Fibroblast of skin of scalp (primary cell): ENCODE measurements at regions not wholly inside any gene's neighbourhood (a gene's known extent, or its start where the extent isn't known, plus 50 kb on each side); places are given as distances from the start of the nearest gene placed in this dataset.
A peak's percentile ranks its signal among the peaks of the same experiment; 100 is the strongest.

Source experiments
- DNase-seq: peaks from one replicate; pipeline ENCODE4 v3.0.0-alpha.2; 2013

GRCh38 chr13:75042807-75043206 is 439.2 kb downstream of the TBC1D4 start:
- no peak for DNase-seq

DNA sequence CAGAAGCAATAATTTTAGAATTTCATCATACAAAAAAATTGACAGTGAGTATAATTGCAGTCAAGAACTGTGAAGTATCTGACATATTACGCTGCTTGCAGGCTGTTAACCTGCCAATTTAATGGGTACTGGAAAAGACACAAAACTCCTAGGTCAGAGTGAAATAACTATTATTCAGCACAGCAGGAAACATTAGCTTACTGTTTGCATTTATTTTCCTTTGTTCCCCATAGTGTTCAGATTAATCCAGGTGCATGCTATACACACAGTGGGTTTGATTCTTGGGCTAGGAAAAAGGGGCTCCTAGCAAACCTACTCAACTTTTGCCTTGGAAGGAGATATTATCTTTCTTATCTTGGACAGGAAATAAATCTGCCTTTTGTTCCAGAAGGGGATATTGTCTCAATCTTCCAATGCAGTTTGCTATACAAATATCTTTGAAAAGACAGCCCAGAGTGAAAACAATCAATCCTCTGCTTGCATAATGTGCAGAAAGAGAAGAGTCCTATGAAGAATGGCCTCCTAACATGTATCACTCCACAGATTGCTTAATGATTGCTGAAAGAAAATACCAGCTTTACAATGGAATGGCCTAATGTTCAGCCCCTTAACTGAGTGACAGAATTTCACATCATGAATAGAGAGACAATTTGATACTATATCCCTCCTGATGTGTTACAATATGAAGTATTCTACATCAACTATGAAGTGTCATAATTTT is 443.4 kb downstream of the TBC1D4 start:
- DNase-seq: no peak

DNA sequence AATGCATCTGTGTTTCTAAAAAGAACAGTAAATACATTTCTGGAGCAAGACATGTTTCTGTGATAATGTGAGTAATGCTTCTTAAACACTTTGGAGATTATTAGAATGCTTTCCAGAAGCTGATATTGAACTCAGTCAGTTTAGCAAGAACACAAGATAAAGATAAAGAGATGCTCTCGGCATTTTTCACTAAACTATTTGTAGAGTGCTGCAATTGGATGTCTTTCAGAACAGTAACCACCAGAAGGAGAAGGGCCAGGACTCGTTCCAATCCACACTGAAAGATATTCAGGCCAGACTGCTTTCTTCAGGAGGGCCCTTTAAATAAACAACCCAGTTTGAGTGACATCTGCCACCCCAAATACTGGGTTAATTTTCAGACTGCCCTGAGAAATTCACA is 456.0 kb downstream of the TBC1D4 start:
- DNase-seq: no peak

- DNase-seq: no peak
Measured at GRCh38 chr13:75024602-75025001, 457.4 kb downstream of the TBC1D4 start.

- DNase-seq: no peak
Measured at GRCh38 chr13:75023609-75024008, 458.4 kb downstream of the TBC1D4 start.

- DNase-seq: no peak
Measured at GRCh38 chr13:75021151-75021550, 460.8 kb downstream of the TBC1D4 start.

DNA sequence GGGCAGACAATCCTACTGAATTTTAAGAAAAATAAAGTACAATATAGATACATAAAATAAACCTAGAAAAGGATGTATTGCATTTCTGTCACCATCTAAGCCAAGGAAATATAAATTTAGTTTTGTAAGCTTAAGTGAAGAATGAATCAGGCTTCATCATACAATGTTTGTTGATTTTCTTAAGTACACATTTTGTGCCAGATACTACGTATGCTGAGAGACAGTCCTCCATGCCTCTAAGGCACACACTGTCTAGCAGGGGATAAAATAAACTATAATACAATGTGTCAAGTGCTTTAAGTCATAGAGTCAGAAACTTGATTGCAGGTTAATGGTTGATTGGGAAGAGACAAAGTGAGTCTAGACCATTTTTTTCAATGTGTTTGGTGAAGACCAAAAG is 465.7 kb downstream of the TBC1D4 start:
- no peak for DNase-seq

GRCh38 chr13:75013818-75014217 is 468.2 kb downstream of the TBC1D4 start:
- no peak for DNase-seq

- DNase-seq: no peak
Measured at GRCh38 chr13:75010941-75011340, 471.0 kb downstream of the TBC1D4 start.

DNA sequence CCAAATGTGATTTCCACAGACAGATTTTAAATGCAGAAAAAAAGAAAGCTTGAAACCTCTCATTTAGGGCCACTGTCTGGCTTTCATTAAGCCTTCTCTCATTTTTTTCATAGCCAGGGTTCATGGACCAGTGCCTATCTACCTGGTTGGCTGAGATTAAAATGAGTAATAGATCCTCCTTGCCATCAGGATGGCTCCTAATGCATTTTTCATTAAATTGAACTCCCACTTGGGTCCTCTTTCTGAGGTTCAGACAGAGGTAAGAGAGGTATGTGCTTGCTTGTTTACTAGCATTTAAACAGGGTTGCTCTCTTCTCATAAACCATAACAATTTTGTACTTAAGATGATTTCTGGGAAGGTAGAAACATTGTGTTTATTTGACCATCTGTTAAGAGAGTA is 473.0 kb downstream of the TBC1D4 start:
- no peak for DNase-seq

DNA sequence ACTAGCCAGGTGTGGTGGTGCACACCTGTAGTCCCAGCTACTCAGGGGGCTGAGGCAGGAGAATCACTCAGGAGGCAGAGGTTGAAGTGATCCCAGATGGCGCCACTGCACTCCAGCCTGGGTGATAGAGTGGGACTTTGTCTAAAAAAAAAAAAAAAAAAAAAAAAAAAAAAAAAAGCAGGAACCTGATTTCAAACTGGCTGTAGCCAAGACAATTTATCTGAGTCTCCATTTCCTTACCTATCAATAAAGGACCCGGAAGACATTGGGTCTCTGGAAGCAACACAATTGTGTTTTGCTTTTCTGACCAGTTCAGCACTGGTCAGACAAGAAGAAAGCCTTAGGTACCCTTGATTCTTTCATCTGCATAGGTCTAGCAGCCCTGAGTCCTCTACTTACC is 491.0 kb downstream of the TBC1D4 start:
- DNase-seq: no peak

- DNase-seq: no peak
Measured at GRCh38 chr13:74987124-74987690, 494.8 kb downstream of the TBC1D4 start.

DNA sequence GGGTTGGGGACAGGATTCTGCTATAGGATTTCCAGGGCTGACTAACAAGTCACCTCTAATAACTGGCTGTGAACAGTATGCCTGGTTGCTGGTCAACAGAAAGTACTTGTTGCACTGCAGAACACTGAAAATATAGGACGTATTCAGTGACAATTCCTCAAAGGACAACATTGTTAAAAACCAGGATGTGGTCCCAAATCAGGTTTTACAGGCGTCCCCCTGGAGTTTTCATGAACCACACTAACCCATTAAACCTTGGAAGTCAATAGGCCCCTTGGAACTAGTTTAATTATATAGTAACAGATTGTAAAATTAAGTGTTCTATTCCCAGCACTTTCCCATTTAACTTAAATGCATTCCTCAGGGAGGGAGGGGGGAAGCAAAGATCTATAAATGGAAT is 495.4 kb downstream of the TBC1D4 start:
- no peak for DNase-seq

- no peak for DNase-seq
Measured at GRCh38 chr13:74979703-74980102, 502.3 kb downstream of the TBC1D4 start.

DNA sequence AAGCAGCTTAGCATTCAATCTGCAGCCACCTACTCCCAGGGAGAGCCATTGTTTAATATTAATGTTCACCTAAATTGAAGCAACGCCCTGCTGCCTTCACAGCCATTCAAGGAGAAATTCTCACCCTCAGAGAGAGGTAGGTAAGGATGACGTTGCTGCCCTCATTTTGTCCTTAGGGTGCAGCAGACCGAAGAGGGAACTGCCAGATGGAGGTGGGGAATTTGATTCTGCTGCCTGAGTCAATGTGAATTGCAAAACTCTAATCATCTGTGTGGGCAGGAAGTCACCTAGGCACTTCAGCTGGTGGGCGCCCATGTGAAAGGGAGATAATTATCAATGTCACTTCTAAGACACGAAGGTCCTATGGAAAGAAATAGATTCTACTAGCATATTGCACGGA is 503.4 kb downstream of the TBC1D4 start:
- no peak for DNase-seq

- no peak for DNase-seq
Measured at GRCh38 chr13:74977498-74977897, 504.5 kb downstream of the TBC1D4 start.

- no peak for DNase-seq
Measured at GRCh38 chr13:74975111-74975510, 506.9 kb downstream of the TBC1D4 start.

- no peak for DNase-seq
Measured at GRCh38 chr13:74973935-74974879, 507.8 kb downstream of the TBC1D4 start.

- no peak for DNase-seq
Measured at GRCh38 chr13:74969419-74969818, 512.5 kb downstream of the TBC1D4 start.

DNA sequence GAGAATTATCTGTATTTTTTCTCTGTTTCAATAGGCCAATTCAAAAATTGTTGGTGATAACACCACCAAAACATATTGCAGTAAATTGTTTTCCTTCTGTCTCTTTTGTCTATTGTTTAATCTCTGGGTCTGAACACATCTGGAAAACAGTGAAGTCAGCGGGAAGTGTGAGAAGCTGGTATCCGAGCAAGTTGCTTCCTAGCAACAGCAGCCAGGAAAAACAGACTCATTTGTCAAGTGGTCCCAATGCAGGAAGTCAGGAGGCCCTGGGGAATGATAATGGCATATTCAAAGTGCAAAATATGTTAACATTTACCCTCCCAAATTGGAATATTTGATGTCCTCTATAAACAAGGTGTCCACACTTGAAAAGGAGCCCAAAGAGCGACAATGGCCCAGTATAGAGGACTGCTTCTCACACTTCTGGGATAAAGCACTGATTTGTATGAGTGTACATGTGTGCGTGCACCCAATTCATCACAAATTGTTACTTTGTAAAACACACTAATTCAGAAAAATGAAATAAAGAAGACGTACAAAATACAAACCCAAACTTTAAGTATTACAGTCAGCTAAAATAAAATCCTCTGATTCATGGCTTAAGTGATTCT is 515.0 kb downstream of the TBC1D4 start:
- peak; percentile 26 for DNase-seq

- no peak for DNase-seq
Measured at GRCh38 chr13:74966275-74966674, 515.7 kb downstream of the TBC1D4 start.

- DNase-seq: no peak
Measured at GRCh38 chr13:74945637-74946036, 536.3 kb downstream of the TBC1D4 start.
